Mesothelial cell of epicardium (in vitro differentiated cells): ENCODE measurements at regions not wholly inside any gene's neighbourhood (a gene's known extent, or its start where the extent isn't known, plus 50 kb on each side); places are given as distances from the start of the nearest gene placed in this dataset.

ENCODE experiments used
- DNase-seq, 2 experiments: peaks; one replicate each; pipeline ENCODE4 v3.0.0; 2021; ENCODE audit warnings: low spot score in 2 of 2; ENCODE audit not compliant: unreplicated experiment in 2 of 2
- H3K27ac Mint-ChIP-seq: 2 replicates; pipeline ENCODE4 v1.8.0; 2021; ENCODE audit warnings: mixed read lengths
- H3K27me3 Mint-ChIP-seq: 2 replicates; pipeline ENCODE4 v1.8.0; 2021; ENCODE audit warnings: low read depth, mixed read lengths
- H3K36me3 Mint-ChIP-seq: 2 replicates; pipeline ENCODE4 v1.8.0; 2021; ENCODE audit warnings: mixed read lengths
- H3K4me1 Mint-ChIP-seq: 2 replicates; pipeline ENCODE4 v1.8.0; 2021; ENCODE audit warnings: mixed read lengths
- H3K4me3 Mint-ChIP-seq: 2 replicates; pipeline ENCODE4 v1.8.0; 2021; ENCODE audit warnings: mild to moderate bottlenecking, moderate library complexity, mixed read lengths
- H3K9me3 Mint-ChIP-seq: 2 replicates; pipeline ENCODE4 v1.8.0; 2021; ENCODE audit warnings: mixed read lengths
- TF ChIP-seq, protein P1 (sequence below): fragments of 200-600 bp; sonication (generic); IDR thresholded peaks from one replicate; pipeline ENCODE4 v1.5.0; 2021; ENCODE audit warnings: antibody characterized with exemption; ENCODE audit not compliant: unreplicated experiment

DNA sequence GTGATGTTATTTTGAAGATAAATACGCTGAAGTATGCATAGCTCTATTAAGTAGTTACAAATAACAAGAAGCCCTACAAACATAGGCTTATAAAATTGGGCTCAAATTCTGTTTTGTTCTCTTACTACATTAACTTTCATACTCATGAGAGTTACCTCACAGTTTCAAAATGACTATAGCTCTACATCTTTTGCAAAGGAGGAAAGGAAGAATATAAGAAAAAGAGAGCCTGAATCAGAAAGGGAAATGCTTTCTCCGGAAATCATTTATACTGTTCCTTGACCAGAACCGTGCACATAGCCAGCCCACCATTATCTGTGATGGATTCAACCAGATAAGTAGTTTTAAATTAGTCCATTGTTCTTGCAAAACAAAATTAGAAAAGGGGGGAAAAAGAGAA is 1252.1 kb downstream of the NCAM2 start:
- no peaks in the 10 kb centered on the region for H3K9me3 Mint-ChIP-seq
- H3K27me3 Mint-ChIP-seq = no peaks in the 10 kb centered on the region
- no peak overlapping the region for H3K27ac Mint-ChIP-seq

DNA sequence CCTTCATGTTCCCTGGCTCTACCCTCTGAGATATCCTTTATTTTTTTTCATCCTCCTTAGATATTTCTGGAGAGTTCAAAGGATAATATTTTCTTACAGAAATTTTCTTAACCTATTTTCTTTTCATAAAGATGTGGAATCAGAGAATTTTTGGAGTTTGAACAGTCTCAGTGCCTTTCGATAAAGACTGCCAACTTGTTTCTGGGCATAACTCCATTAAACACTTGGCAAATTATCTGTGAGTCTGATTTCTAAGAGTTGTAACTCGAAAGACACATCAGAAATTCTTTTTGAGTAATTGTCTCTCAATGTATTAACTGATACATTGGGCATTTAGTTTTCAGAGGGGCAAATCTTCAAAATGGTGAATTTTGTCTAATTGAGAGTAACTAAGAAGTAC is 1255.6 kb downstream of the NCAM2 start:
- Mint-ChIP-seq H3K27me3 (no peaks in the 10 kb centered on the region), H3K4me1 (peaks cover 11% of the 10 kb centered on the region), H3K4me3 (no peak overlapping the region), H3K36me3 (peaks cover 6% of the 10 kb centered on the region), H3K9me3 (no peaks in the 10 kb centered on the region), H3K27ac (no peak overlapping the region)
- no peak for DNase-seq
- TF ChIP-seq, protein P1, sequence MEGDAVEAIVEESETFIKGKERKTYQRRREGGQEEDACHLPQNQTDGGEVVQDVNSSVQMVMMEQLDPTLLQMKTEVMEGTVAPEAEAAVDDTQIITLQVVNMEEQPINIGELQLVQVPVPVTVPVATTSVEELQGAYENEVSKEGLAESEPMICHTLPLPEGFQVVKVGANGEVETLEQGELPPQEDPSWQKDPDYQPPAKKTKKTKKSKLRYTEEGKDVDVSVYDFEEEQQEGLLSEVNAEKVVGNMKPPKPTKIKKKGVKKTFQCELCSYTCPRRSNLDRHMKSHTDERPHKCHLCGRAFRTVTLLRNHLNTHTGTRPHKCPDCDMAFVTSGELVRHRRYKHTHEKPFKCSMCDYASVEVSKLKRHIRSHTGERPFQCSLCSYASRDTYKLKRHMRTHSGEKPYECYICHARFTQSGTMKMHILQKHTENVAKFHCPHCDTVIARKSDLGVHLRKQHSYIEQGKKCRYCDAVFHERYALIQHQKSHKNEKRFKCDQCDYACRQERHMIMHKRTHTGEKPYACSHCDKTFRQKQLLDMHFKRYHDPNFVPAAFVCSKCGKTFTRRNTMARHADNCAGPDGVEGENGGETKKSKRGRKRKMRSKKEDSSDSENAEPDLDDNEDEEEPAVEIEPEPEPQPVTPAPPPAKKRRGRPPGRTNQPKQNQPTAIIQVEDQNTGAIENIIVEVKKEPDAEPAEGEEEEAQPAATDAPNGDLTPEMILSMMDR = no peak

More for the DNA sequence above, 1252.1 kb downstream of the NCAM2 start:
- TF ChIP-seq, protein P1 = no peak
- Mint-ChIP-seq H3K4me3 (no peak overlapping the region), H3K4me1 (peaks cover 5% of the 10 kb centered on the region), H3K36me3 (peaks cover 11% of the 10 kb centered on the region)
- no peak for DNase-seq

DNA sequence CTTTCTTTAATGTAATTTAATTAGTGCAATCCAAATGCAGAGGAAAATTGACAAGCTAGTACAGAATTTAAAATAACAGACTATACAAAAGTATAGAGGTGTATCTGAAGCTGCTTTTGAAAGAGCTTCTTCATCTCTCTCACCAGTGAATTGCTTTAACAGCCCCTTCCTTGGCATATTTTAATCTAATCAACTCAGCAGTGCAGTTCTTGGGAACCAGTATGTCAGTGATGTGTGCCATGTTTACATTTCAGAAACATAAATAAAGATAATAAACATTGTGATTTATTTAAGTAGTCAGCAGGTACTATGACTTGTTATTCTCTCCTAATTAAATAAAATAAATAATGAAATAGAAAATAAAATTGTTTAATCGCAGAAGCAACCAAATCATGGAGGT is 1260.6 kb downstream of the NCAM2 start:
- Mint-ChIP-seq H3K27me3 (no peaks in the 10 kb centered on the region), H3K4me1 (peaks cover 11% of the 10 kb centered on the region), H3K9me3 (peaks cover 5% of the 10 kb centered on the region), H3K36me3 (peaks cover 10% of the 10 kb centered on the region), H3K27ac (no peak overlapping the region), H3K4me3 (no peak overlapping the region)
- DNase-seq = no peak
- TF ChIP-seq, protein P1 = no peak

DNA sequence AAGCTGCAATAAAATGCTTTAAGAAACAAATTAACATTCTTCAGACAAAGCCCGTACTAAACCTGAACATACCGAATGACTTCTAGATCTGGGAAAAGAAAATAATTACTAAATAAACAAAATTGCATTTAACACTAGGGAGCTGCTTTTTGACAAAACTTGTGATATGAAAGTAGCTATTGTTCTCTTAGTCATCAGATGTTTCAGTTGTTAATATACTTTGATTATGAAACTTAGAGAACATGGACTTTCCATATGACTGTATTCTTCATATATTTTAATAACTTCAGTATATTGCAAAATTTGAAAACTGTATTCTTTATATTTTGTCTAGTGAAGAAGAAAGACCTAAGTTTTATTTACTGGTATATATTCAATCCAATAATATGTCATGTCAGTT is 1262.1 kb downstream of the NCAM2 start:
- peaks cover 5% of the 10 kb centered on the region for H3K9me3 Mint-ChIP-seq
- H3K27me3 Mint-ChIP-seq = no peaks in the 10 kb centered on the region
- TF ChIP-seq, protein P1 = no peak
- no peak overlapping the region for H3K27ac Mint-ChIP-seq
- H3K4me1 Mint-ChIP-seq = peaks cover 11% of the 10 kb centered on the region
- peaks cover 9% of the 10 kb centered on the region for H3K36me3 Mint-ChIP-seq
- H3K4me3 Mint-ChIP-seq = no peak overlapping the region
- DNase-seq = no peak

DNA sequence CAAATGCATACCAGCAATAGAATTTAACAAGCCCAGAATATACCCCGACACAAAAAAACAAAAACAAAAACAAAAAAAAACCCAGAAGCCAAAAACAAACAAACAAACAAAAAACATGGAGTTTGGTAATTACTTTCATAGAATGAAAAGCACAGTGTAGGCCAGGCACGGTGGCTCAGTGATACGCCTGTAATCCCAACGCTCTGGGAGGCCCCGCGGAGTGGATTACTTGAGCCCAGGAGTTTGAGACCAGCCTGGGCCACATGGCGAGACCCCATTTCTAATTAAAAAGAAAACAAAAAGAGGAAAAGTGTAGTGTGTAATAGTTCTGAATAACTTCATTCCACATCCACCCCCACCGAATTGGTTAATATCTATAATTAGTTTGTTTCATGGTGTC is 1265.7 kb downstream of the NCAM2 start:
- TF ChIP-seq, protein P1 = no peak
- DNase-seq = no peak
- H3K27ac Mint-ChIP-seq = no peak overlapping the region
- peaks cover 11% of the 10 kb centered on the region for H3K9me3 Mint-ChIP-seq
- peaks cover 16% of the 10 kb centered on the region for H3K36me3 Mint-ChIP-seq
- no peak overlapping the region for H3K4me3 Mint-ChIP-seq
- no peaks in the 10 kb centered on the region for H3K27me3 Mint-ChIP-seq
- H3K4me1 Mint-ChIP-seq = peaks cover 9% of the 10 kb centered on the region

DNA sequence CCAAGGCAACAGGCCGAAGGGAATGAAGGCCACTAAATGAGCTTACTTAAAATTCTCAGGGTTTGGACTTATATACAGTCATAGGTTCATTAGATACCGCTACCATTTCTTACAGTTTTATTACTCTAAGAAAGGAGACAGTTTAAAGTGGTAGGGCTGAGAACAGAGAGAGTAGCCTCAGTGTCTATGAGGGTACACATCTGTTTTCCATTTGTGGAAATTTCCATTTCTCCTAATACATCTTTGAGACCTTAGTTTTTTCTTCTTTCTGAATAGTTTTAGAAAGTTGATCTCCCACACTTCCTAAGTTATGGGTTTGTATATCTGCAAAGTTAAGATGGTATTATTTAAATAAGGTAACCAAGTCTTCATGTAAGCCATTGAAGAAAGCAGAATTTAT is 1279.1 kb downstream of the NCAM2 start:
- Mint-ChIP-seq H3K4me3 (no peak overlapping the region), H3K27me3 (no peaks in the 10 kb centered on the region), H3K4me1 (peaks cover 25% of the 10 kb centered on the region), H3K27ac (peak overlapping the region; percentile 7), H3K36me3 (peaks cover 19% of the 10 kb centered on the region), H3K9me3 (peaks cover 19% of the 10 kb centered on the region)
- DNase-seq = no peak
- TF ChIP-seq, protein P1 = no peak
